MCF 10A (cell line): ENCODE measurements at regions not wholly inside any gene's neighbourhood (a gene's known extent, or its start where the extent isn't known, plus 50 kb on each side); places are given as distances from the start of the nearest gene placed in this dataset.
"Not testable (repeated sequence)": the region's sequence is repeated elsewhere in the genome, so short reads cannot be mapped to it uniquely, and the experiment has no call there.

Experiments used
- BruUV-seq: library from RNA; stranded (reverse); fragments of 400-500 nt; replicated peaks from 2 replicates; lab custom pipeline; 2021; lab: Mats Ljungman, UMichigan
- CTCF ChIA-PET: fragments of 300-600 bp; sonication (Branson Sonifier 250); formaldehyde crosslinking; extraction: SDS; loops from one replicate; lab custom pipeline; 2021; ENCODE audit warnings: antibody characterized with exemption, inconsistent platforms; lab: Yijun Ruan, JAX
- POLR2A ChIA-PET: fragments of 300-600, 350-650 bp; sonication (Branson Sonifier 250); formaldehyde crosslinking; extraction: SDS; loops from one replicate; lab custom pipeline; 2020; ENCODE audit warnings: antibody characterized with exemption, inconsistent platforms; lab: Yijun Ruan, JAX
- DNase-seq: peaks from one replicate; pipeline ENCODE4 v3.0.0-alpha.2; 2018; ENCODE audit not compliant: unreplicated experiment
- H3K27ac Mint-ChIP-seq: one replicate; pipeline ENCODE4 v1.8.0; 2022; ENCODE audit warnings: mild to moderate bottlenecking, low read depth, mixed read lengths; ENCODE audit not compliant: unreplicated experiment
- H3K27me3 Mint-ChIP-seq: one replicate; pipeline ENCODE4 v1.8.0; 2022; ENCODE audit warnings: mixed read lengths; ENCODE audit not compliant: insufficient read depth, unreplicated experiment
- H3K36me3 Mint-ChIP-seq: one replicate; pipeline ENCODE4 v1.8.0; 2022; ENCODE audit warnings: mild to moderate bottlenecking, moderate library complexity, mixed read lengths; ENCODE audit not compliant: insufficient read depth, unreplicated experiment
- H3K4me1 Mint-ChIP-seq: one replicate; pipeline ENCODE4 v1.8.0; 2022; ENCODE audit warnings: mixed read lengths; ENCODE audit not compliant: insufficient read depth, unreplicated experiment
- H3K4me3 Mint-ChIP-seq: one replicate; pipeline ENCODE4 v1.8.0; 2022; ENCODE audit warnings: mild to moderate bottlenecking, moderate library complexity, mixed read lengths; ENCODE audit not compliant: unreplicated experiment
- H3K9me3 Mint-ChIP-seq: one replicate; pipeline ENCODE4 v1.8.0; 2022; ENCODE audit warnings: mixed read lengths; ENCODE audit not compliant: unreplicated experiment
- intact Hi-C: fragments of 100-400 bp; cut with micrococcal nuclease; formaldehyde crosslinking; loops from 2 replicates; pipeline ENCODE4 v1.14.1; 2022
- TF ChIP-seq, protein P1 (sequence below): fragments of 200-600 bp; IDR thresholded peaks from one replicate; pipeline ENCODE4 v1.8.0; 2022; ENCODE audit warnings: antibody characterized with exemption, mild to moderate bottlenecking; ENCODE audit not compliant: unreplicated experiment

- TF ChIP-seq, protein P1, sequence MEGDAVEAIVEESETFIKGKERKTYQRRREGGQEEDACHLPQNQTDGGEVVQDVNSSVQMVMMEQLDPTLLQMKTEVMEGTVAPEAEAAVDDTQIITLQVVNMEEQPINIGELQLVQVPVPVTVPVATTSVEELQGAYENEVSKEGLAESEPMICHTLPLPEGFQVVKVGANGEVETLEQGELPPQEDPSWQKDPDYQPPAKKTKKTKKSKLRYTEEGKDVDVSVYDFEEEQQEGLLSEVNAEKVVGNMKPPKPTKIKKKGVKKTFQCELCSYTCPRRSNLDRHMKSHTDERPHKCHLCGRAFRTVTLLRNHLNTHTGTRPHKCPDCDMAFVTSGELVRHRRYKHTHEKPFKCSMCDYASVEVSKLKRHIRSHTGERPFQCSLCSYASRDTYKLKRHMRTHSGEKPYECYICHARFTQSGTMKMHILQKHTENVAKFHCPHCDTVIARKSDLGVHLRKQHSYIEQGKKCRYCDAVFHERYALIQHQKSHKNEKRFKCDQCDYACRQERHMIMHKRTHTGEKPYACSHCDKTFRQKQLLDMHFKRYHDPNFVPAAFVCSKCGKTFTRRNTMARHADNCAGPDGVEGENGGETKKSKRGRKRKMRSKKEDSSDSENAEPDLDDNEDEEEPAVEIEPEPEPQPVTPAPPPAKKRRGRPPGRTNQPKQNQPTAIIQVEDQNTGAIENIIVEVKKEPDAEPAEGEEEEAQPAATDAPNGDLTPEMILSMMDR, result no peak
- Mint-ChIP-seq H3K4me1 (peaks cover 33% of the 10 kb centered on the region), H3K4me3 (no peak overlapping the region), H3K36me3 (peaks cover 4% of the 10 kb centered on the region), H3K27ac (no peak overlapping the region), H3K27me3 (no peaks in the 10 kb centered on the region), H3K9me3 (no peaks in the 10 kb centered on the region)
- intact Hi-C loops, result loop anchor here (10.0 kb wide), 1 partner anchor 213 kb away; no protein-coding TSS in a partner anchor
- BruUV-seq, result no TSS peak
- CTCF ChIA-PET, result interaction anchor here (0.5 kb wide), 1 partner anchor 212 kb away, joined by 3 read pairs; no protein-coding TSS in a partner anchor
- DNase-seq, result no peak
- POLR2A ChIA-PET, result no interaction called here
Observed at GRCh38 chr7:12927635-12928434, 240.4 kb downstream of the ARL4A start.

GRCh38 chr7:12929476-12930140, 242.2 kb downstream of the ARL4A start:
- ChIA-PET POLR2A (interaction anchor here (0.7 kb wide), 1 partner anchor 186 kb away, joined by 3 read pairs; no protein-coding TSS in a partner anchor), CTCF (no interaction called here)
- TF ChIP-seq, protein P1, result no peak
- no peak overlapping the region for H3K27ac Mint-ChIP-seq
- no peaks in the 10 kb centered on the region for H3K27me3 Mint-ChIP-seq
- intact Hi-C loops, result loop anchor here (10.0 kb wide), 1 partner anchor 215 kb away; no protein-coding TSS in a partner anchor
- H3K4me1 Mint-ChIP-seq, result peaks cover 17% of the 10 kb centered on the region
- no peak overlapping the region for H3K4me3 Mint-ChIP-seq
- no peak for DNase-seq
- H3K9me3 Mint-ChIP-seq, result no peaks in the 10 kb centered on the region
- H3K36me3 Mint-ChIP-seq, result no peaks in the 10 kb centered on the region
- BruUV-seq, result no TSS peak

DNA sequence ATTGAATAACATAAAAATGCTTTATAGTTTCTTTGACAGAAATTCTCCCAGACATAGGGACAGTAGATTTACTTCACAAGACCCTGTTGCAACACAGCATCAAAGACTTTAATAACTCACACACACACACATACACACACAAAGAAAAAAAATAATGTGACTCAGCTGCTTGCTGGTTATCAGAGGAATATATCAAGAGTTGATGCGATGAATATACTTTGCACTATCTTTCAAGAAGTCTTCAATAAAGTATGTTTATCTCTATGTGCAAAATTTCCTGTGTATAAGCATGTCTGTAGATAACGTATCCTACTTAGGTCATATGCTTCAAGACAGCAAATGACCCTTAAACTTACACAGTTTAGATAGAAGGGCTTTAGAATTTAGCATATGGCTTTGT, 243.1 kb downstream of the ARL4A start:
- intact Hi-C loops, result no loop called here
- CTCF ChIA-PET, result no interaction called here
- BruUV-seq, result no TSS peak
- peaks cover 13% of the 10 kb centered on the region for H3K4me1 Mint-ChIP-seq
- no peaks in the 10 kb centered on the region for H3K36me3 Mint-ChIP-seq
- no peaks in the 10 kb centered on the region for H3K9me3 Mint-ChIP-seq
- POLR2A ChIA-PET, result no interaction called here
- TF ChIP-seq, protein P1, result no peak
- H3K4me3 Mint-ChIP-seq, result no peak overlapping the region
- no peak for DNase-seq
- no peak overlapping the region for H3K27ac Mint-ChIP-seq
- no peaks in the 10 kb centered on the region for H3K27me3 Mint-ChIP-seq

- DNase-seq, POLR2A ChIA-PET, BruUV-seq, H3K4me3 Mint-ChIP-seq, intact Hi-C loops, H3K27ac Mint-ChIP-seq, H3K27me3 Mint-ChIP-seq, H3K9me3 Mint-ChIP-seq, H3K36me3 Mint-ChIP-seq: not testable (repeated sequence)
- CTCF ChIA-PET, result interaction anchor here (0.6 to 0.8 kb wide), 2 partner anchors 33 to 626 kb away, joined by 3 to 4 read pairs; no protein-coding TSS in a partner anchor
- H3K4me1 Mint-ChIP-seq, result peaks cover 13% of the 10 kb centered on the region
Observed at GRCh38 chr7:12931465-12931864, 244.0 kb downstream of the ARL4A start.
